Activated T-cell treated with anti-CD3 and anti-CD28 coated beads, Interleukin-2, amount 50 U/mL, for 4 hours (primary cell): ENCODE measurements at regions not wholly inside any gene's neighbourhood (a gene's known extent, or its start where the extent isn't known, plus 50 kb on each side); places are given as distances from the start of the nearest gene placed in this dataset.

ENCODE experiments used
- ATAC-seq, 2 donors: fragments of 200-7000 bp; cut with Tn5 transposase; one replicate each; pipeline ENCODE4 v1.10.0; 2021
- DNase-seq: peaks from one replicate; pipeline ENCODE4 v3.0.0-alpha.2; 2020
- H3K27me3 Mint-ChIP-seq: one replicate; pipeline ENCODE4 v1.8.0; 2021; ENCODE audit warnings: low read depth, mixed read lengths
- H3K36me3 Mint-ChIP-seq: one replicate; pipeline ENCODE4 v1.8.0; 2022; ENCODE audit warnings: mixed read lengths; ENCODE audit not compliant: insufficient read depth
- H3K4me1 Mint-ChIP-seq: one replicate; pipeline ENCODE4 v1.8.0; 2021; ENCODE audit warnings: low read depth, mixed read lengths
- H3K4me3 Mint-ChIP-seq: one replicate; pipeline ENCODE4 v1.8.0; 2021; ENCODE audit warnings: mild to moderate bottlenecking, moderate library complexity, mixed read lengths
- H3K9me3 Mint-ChIP-seq: one replicate; pipeline ENCODE4 v1.8.0; 2021; ENCODE audit warnings: mixed read lengths

GRCh38 chr9:20023210-20023905, 234.5 kb upstream of the SLC24A2 start:
- H3K27me3 Mint-ChIP-seq: no peaks in the 10 kb centered on the region
- no peaks in the 10 kb centered on the region for H3K36me3 Mint-ChIP-seq
- DNase-seq (no peak), ATAC-seq (no peak)
- peaks cover 4% of the 10 kb centered on the region for H3K4me1 Mint-ChIP-seq
- no peaks in the 10 kb centered on the region for H3K9me3 Mint-ChIP-seq
- no peak overlapping the region for H3K4me3 Mint-ChIP-seq

- DNase-seq (no peak), ATAC-seq (no peak)
- Mint-ChIP-seq H3K36me3 (no peaks in the 10 kb centered on the region), H3K4me1 (peaks cover 4% of the 10 kb centered on the region), H3K4me3 (no peak overlapping the region), H3K9me3 (no peaks in the 10 kb centered on the region), H3K27me3 (no peaks in the 10 kb centered on the region)
Measured at GRCh38 chr9:20022410-20022809, 233.6 kb upstream of the SLC24A2 start.

DNA sequence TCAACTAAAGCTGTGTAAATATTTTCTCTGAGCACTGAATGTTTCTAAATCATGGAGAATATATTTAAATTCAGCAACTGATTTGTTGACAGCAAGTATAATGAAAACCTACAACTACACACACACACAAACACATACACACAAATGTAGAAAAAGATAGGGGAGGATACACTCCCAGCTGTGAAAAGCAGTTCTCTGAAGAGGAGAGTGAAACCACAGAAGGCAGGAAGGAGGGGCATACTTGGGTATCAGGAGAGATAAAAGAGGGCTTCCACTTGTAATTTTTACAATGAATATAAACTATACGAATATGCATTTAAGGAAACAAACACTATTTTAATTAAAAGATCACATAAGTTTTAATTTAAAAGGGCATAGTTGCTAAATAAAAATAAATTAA, 227.8 kb upstream of the SLC24A2 start:
- H3K4me3 Mint-ChIP-seq: no peak overlapping the region
- H3K27me3 Mint-ChIP-seq: no peaks in the 10 kb centered on the region
- peaks cover 31% of the 10 kb centered on the region for H3K4me1 Mint-ChIP-seq
- ATAC-seq (no peak), DNase-seq (no peak)
- H3K36me3 Mint-ChIP-seq: no peaks in the 10 kb centered on the region
- peaks cover 10% of the 10 kb centered on the region for H3K9me3 Mint-ChIP-seq

GRCh38 chr9:20015427-20015931, 226.6 kb upstream of the SLC24A2 start:
- no peak overlapping the region for H3K4me3 Mint-ChIP-seq
- H3K4me1 Mint-ChIP-seq: peaks cover 31% of the 10 kb centered on the region
- H3K9me3 Mint-ChIP-seq: peaks cover 16% of the 10 kb centered on the region
- no peak for ATAC-seq
- H3K27me3 Mint-ChIP-seq: no peaks in the 10 kb centered on the region
- H3K36me3 Mint-ChIP-seq: peaks cover 4% of the 10 kb centered on the region
- DNase-seq: no peak

GRCh38 chr9:20014168-20014567, 225.3 kb upstream of the SLC24A2 start:
- peaks cover 4% of the 10 kb centered on the region for H3K36me3 Mint-ChIP-seq
- H3K27me3 Mint-ChIP-seq: peaks cover 3% of the 10 kb centered on the region
- H3K9me3 Mint-ChIP-seq: peaks cover 16% of the 10 kb centered on the region
- no peak overlapping the region for H3K4me3 Mint-ChIP-seq
- ATAC-seq: no peak
- no peak for DNase-seq
- peaks cover 31% of the 10 kb centered on the region for H3K4me1 Mint-ChIP-seq

DNA sequence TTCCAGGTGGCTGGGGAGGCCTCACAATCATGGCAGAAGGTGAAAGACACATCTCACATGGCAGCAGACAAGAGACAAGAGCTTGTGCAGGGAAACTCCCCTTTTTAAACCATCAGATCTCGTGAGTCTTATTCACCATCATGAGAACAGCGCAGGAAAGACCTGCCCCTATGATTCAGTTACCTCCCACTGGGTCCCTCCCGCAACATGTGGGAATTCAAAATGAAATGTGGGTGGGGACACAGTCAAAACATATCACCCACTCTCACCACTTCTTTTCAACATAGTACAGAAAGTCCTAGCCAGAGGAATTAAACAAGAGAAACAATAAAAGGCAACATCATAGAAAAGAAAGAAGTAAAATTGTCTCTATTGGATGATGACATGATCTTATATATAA, 223.4 kb upstream of the SLC24A2 start:
- Mint-ChIP-seq H3K4me1 (peaks cover 31% of the 10 kb centered on the region), H3K27me3 (peaks cover 3% of the 10 kb centered on the region), H3K36me3 (peaks cover 4% of the 10 kb centered on the region), H3K4me3 (no peak overlapping the region), H3K9me3 (peaks cover 16% of the 10 kb centered on the region)
- ATAC-seq (peak; percentile 55 to 76), DNase-seq (no peak)

GRCh38 chr9:20009606-20010005, 220.8 kb upstream of the SLC24A2 start:
- peaks cover 13% of the 10 kb centered on the region for H3K9me3 Mint-ChIP-seq
- H3K27me3 Mint-ChIP-seq: peaks cover 3% of the 10 kb centered on the region
- ATAC-seq: no peak
- H3K4me3 Mint-ChIP-seq: no peak overlapping the region
- H3K4me1 Mint-ChIP-seq: peaks cover 14% of the 10 kb centered on the region
- no peak for DNase-seq
- peaks cover 4% of the 10 kb centered on the region for H3K36me3 Mint-ChIP-seq

DNA sequence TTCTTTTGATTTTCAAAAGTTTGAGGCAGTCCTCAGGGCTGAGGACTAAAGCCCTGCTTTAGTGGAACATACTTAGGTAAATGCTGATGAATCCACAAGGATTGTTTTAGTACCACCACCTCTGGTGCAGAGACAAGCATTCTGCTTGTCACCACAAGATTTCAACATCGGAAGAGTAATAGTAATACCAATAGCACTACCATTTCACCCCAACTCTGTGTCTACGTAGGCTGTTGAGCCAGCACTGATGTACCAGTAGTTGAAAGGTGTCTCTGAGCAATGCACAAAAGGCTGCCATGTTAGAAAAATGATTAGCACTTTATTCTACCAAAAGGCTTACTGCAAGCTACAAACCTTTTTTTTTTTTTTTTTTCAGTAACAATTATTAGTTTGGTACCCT, 213.2 kb upstream of the SLC24A2 start:
- Mint-ChIP-seq H3K4me3 (no peak overlapping the region), H3K9me3 (no peaks in the 10 kb centered on the region)

DNA sequence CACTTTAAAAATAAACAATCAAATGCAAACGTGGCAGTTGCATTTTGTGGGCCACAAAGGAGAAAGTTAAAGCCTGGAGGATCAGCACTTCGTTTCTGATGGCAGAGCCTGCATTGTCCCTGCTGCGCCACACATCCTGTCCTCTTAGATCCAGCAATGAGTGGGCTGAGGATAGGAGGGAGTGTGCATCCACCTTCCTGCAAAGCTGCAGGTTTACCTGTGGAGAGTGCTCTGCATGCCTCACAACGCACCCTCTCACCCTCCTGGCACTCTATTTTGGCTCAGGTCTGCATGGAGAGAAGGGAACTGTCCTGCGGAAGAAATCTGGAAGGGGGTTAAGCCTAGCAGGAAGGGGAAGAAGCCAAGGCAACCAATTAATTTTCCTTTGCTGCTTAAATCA, 212.2 kb upstream of the SLC24A2 start:
- Mint-ChIP-seq H3K4me3 (no peak overlapping the region), H3K9me3 (no peaks in the 10 kb centered on the region), H3K36me3 (peaks cover 4% of the 10 kb centered on the region), H3K27me3 (no peaks in the 10 kb centered on the region), H3K4me1 (peaks cover 33% of the 10 kb centered on the region)
- DNase-seq (no peak), ATAC-seq (no peak)

More for the DNA sequence above, 213.2 kb upstream of the SLC24A2 start:
- ATAC-seq: no peak
- Mint-ChIP-seq H3K4me1 (peaks cover 30% of the 10 kb centered on the region), H3K36me3 (peaks cover 4% of the 10 kb centered on the region), H3K27me3 (no peaks in the 10 kb centered on the region)
- no peak for DNase-seq

GRCh38 chr9:19999491-20000057, 210.7 kb upstream of the SLC24A2 start:
- no peaks in the 10 kb centered on the region for H3K27me3 Mint-ChIP-seq
- peak overlapping the region; percentile 46 for H3K4me3 Mint-ChIP-seq
- H3K36me3 Mint-ChIP-seq: peaks cover 4% of the 10 kb centered on the region
- DNase-seq: no peak
- H3K4me1 Mint-ChIP-seq: peaks cover 33% of the 10 kb centered on the region
- peak; percentile 98 to 99 for ATAC-seq
- no peaks in the 10 kb centered on the region for H3K9me3 Mint-ChIP-seq

DNA sequence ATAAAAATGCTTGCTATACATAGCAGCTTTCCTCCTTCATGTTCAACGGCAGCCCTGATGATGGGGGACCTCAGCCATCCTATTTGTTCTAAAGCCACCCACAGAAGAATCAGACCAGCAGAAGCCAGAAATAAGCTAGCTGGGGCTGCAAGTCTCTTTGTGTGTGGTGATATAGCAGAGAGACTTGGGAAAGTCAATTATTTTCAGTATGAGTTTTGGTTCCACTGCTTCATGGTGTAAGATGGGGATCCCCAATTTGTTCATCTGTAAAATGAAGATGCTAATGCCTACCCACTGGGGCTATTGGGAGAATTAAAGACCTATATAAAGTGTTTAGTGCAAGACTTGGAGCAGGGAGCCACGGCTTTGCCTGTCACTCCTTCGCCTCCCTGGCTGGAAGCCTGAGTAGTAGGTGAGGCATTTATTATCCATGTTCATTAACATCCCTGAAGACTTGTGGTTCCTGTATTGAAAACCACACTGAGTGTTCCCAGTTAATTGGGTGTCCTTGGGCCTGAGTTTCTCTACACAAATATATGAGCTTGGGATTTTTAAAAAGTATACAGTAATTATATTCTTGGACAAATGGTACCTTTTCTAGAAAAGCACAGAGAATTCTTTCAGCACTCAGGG, 210.1 kb upstream of the SLC24A2 start:
- H3K4me1 Mint-ChIP-seq: peaks cover 33% of the 10 kb centered on the region

GRCh38 chr9:19998153-19998552, 209.3 kb upstream of the SLC24A2 start:
- DNase-seq (no peak), ATAC-seq (no peak)
- Mint-ChIP-seq H3K36me3 (peaks cover 4% of the 10 kb centered on the region), H3K9me3 (no peaks in the 10 kb centered on the region), H3K4me1 (peaks cover 33% of the 10 kb centered on the region), H3K4me3 (no peak overlapping the region), H3K27me3 (no peaks in the 10 kb centered on the region)

More for the DNA sequence above, 210.1 kb upstream of the SLC24A2 start:
- Mint-ChIP-seq H3K27me3 (no peaks in the 10 kb centered on the region), H3K4me3 (peak overlapping the region; percentile 46), H3K9me3 (no peaks in the 10 kb centered on the region), H3K36me3 (peaks cover 4% of the 10 kb centered on the region)
- DNase-seq (no peak), ATAC-seq (peak in 1 of 2 donors; percentile 14)

GRCh38 chr9:19995619-19996018, 206.8 kb upstream of the SLC24A2 start:
- Mint-ChIP-seq H3K27me3 (no peaks in the 10 kb centered on the region), H3K4me3 (no peak overlapping the region), H3K4me1 (peaks cover 44% of the 10 kb centered on the region), H3K9me3 (no peaks in the 10 kb centered on the region), H3K36me3 (peaks cover 4% of the 10 kb centered on the region)
- no peak for ATAC-seq
- no peak for DNase-seq

DNA sequence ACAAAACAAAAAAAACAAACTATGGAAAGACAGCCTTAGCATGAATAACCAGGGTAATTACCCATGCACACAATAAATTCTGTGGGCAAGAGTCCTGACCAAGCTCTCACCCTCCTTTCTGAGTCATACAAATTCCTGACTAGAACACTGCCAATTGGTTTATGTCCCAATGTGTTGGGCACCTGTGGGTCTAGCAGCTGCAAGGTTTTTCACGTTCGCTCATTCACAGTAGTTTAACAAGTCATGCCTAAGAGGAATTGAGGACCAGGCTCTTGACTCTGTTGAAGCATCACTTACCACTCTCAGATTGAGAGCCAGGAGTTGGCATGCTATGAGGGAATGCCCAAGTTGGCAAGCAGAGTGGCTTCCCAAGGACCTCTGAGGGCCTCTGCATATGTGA, 205.5 kb upstream of the SLC24A2 start:
- ATAC-seq: no peak
- Mint-ChIP-seq H3K36me3 (peaks cover 4% of the 10 kb centered on the region), H3K9me3 (no peaks in the 10 kb centered on the region), H3K4me1 (peaks cover 34% of the 10 kb centered on the region), H3K27me3 (no peaks in the 10 kb centered on the region), H3K4me3 (no peak overlapping the region)
- DNase-seq: no peak

DNA sequence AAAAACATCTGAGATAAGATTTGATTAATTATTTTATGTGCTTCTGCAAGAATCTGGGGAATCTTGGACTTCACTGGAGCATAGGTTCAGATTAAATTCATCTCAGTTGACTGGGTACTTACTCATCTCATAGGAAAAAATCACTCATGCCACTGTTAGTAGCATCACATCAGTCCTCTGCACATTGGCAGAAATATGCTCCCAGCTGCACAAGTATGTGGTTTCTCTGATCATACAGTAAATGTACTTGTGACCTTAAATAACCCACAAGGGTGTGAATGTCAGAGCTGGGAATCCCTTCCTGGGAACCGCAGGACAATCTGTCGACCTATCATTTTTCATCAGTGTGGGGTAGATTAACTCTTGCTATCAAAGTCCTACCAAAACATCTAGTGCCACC, 203.7 kb upstream of the SLC24A2 start:
- H3K4me1 Mint-ChIP-seq: peaks cover 19% of the 10 kb centered on the region
- no peaks in the 10 kb centered on the region for H3K27me3 Mint-ChIP-seq
- no peak overlapping the region for H3K4me3 Mint-ChIP-seq
- peaks cover 2% of the 10 kb centered on the region for H3K36me3 Mint-ChIP-seq
- ATAC-seq (peak; percentile 87 to 91), DNase-seq (no peak)
- H3K9me3 Mint-ChIP-seq: no peaks in the 10 kb centered on the region
